GM19455 (cell line): ENCODE measurements at regions not wholly inside any gene's neighbourhood (a gene's known extent, or its start where the extent isn't known, plus 50 kb on each side); places are given as distances from the start of the nearest gene placed in this dataset.

Experiments
- ATAC-seq: cut with Tn5 transposase; IDR thresholded peaks from one replicate; pipeline ENCODE4 v1.9.1; 2021; ENCODE audit not compliant: unreplicated experiment

- no peak for ATAC-seq
Measured at GRCh38 chr18:38402509-38402908, 836.9 kb upstream of the CELF4 start.

- ATAC-seq, result no peak
Measured at GRCh38 chr18:38397094-38397493, 831.5 kb upstream of the CELF4 start.

- no peak for ATAC-seq
Measured at GRCh38 chr18:38386146-38386545, 820.5 kb upstream of the CELF4 start.

GRCh38 chr18:38369772-38370690 is 804.4 kb upstream of the CELF4 start:
- ATAC-seq, result no peak

- no peak for ATAC-seq
Measured at GRCh38 chr18:38368886-38369285, 803.3 kb upstream of the CELF4 start.

GRCh38 chr18:38368246-38368645 is 802.6 kb upstream of the CELF4 start:
- ATAC-seq, result no peak

GRCh38 chr18:38367473-38367872 is 801.9 kb upstream of the CELF4 start:
- ATAC-seq, result no peak

GRCh38 chr18:38362286-38362792 is 796.7 kb upstream of the CELF4 start:
- no peak for ATAC-seq

GRCh38 chr18:38358805-38359657 is 793.4 kb upstream of the CELF4 start:
- ATAC-seq, result no peak

GRCh38 chr18:38353149-38353548 is 787.6 kb upstream of the CELF4 start:
- no peak for ATAC-seq

GRCh38 chr18:38350141-38350540 is 784.5 kb upstream of the CELF4 start:
- ATAC-seq, result no peak

GRCh38 chr18:38330573-38330972 is 765.0 kb upstream of the CELF4 start:
- no peak for ATAC-seq

- ATAC-seq, result no peak
Measured at GRCh38 chr18:38329145-38329544, 763.5 kb upstream of the CELF4 start.

GRCh38 chr18:38322206-38322605 is 756.6 kb upstream of the CELF4 start:
- no peak for ATAC-seq

- ATAC-seq, result no peak
Measured at GRCh38 chr18:38321262-38321661, 755.7 kb upstream of the CELF4 start.

GRCh38 chr18:38318416-38318815 is 752.8 kb upstream of the CELF4 start:
- ATAC-seq, result no peak

- no peak for ATAC-seq
Measured at GRCh38 chr18:38313831-38314230, 748.2 kb upstream of the CELF4 start.

- ATAC-seq, result no peak
Measured at GRCh38 chr18:38312532-38312931, 746.9 kb upstream of the CELF4 start.

GRCh38 chr18:38310936-38311335 is 745.3 kb upstream of the CELF4 start:
- ATAC-seq, result no peak

GRCh38 chr18:38307914-38308313 is 742.3 kb upstream of the CELF4 start:
- no peak for ATAC-seq

- no peak for ATAC-seq
Measured at GRCh38 chr18:38305961-38306360, 740.4 kb upstream of the CELF4 start.

- ATAC-seq, result no peak
Measured at GRCh38 chr18:38301621-38302020, 736.0 kb upstream of the CELF4 start.
